GM18858 (cell line): ENCODE measurements at regions not wholly inside any gene's neighbourhood (a gene's known extent, or its start where the extent isn't known, plus 50 kb on each side); places are given as distances from the start of the nearest gene placed in this dataset.

Experiments used
- ATAC-seq: cut with Tn5 transposase; IDR thresholded peaks from one replicate; pipeline ENCODE4 v1.9.1; 2021; ENCODE audit not compliant: unreplicated experiment

DNA sequence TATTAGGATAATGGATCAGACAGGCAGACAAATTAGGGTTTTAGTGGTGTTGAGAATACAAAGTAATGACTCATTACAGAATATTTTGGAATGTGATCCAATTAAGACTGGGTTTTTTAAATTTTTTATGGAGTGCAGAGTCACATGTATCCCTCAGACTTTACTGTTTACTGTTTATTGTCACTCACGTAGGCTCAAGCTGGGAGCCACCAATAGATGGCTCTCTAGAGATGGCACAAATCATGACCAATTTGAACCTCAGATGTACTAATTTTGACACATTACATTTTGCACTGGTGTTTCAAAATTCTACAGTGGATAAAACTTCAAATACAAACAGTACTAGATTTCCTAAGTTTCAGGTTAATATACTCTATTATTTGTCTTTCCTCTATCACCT is 53.6 kb upstream of the ANO3 start:
- ATAC-seq: no peak
